GM19438 (cell line): ENCODE measurements at regions not wholly inside any gene's neighbourhood (a gene's known extent, or its start where the extent isn't known, plus 50 kb on each side); places are given as distances from the start of the nearest gene placed in this dataset.
"Not testable (repeated sequence)": the region's sequence is repeated elsewhere in the genome, so short reads cannot be mapped to it uniquely, and the experiment has no call there.

Experiments
- ATAC-seq: cut with Tn5 transposase; IDR thresholded peaks from one replicate; pipeline ENCODE4 v1.9.1; 2021; ENCODE audit warnings: low read depth; ENCODE audit not compliant: unreplicated experiment

DNA sequence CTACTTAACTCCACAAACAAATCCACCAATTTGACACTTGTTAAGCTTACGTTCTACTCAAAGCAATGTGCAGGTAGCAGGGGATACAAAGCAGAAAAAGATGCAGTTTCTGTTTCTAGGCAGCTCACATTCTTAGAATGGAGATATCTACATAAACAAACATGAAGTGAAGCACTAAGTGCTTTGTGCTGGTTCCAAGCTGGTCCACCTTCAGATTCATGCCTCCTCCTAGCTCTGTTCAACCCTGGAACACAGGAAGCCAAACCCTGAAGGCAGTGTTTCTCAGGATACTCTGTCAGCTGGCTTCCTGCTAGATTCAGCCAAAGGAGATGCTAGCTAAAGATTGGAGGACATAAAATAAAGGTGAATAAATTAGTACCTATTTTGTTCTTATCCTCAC lies 55.3 kb upstream of the NOL4 start:
- no peak for ATAC-seq

DNA sequence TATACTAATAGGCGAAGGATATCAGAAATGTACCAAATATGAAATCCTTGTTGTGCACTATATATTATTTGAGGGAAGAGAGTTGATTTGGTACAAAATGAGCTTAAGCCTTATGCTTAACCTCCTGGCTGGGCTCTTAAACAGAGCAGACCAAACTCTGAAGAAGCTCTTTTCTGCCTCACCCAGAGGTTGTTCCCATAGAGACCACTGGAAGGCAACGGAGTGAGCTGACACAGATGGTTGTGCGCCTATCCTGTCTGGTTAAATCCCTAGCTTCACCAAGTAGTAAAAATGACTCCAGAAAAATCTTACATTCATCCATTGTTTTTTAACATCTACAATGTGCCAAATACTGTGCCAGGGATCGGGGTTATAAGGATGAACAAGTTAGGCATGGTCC lies 55.9 kb upstream of the NOL4 start:
- ATAC-seq: no peak

DNA sequence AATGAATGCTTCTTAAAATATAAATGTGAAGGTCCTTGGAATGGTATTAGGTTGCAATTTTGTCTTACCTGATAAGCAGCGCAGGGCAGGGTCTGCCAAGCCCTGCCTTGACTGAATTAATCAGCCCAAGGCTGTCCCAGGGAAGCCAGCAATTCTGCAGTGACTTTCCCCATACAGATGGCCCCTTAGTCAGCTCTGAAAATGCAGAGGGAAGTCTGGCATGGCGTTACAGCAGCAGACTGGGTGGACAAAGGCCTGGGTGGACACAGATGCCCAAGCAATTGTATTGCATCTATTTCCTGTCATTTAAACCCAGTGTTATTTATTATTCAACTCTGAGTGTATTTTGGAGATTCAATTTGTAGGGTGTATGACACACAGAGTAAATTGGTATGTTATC lies 56.6 kb upstream of the NOL4 start:
- ATAC-seq: no peak

DNA sequence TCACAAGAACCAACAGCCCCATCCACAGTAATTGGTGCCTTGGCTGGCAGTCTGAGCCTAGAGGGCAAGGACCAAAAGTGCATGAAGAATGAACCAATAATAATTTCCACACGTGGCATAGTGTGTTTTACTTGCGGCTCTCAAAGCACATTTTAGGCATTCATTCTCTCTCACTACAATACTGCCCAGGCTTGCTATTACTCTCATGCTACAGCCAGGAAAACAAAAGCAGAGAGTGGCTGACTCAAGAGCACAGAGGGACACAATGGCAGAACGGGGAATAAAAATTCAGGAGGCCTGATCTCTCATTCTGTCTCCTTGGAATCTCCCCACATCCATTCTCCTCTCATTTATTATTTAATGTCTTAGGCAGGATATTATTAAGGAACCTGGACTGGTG lies 57.0 kb upstream of the NOL4 start:
- no peak for ATAC-seq

DNA sequence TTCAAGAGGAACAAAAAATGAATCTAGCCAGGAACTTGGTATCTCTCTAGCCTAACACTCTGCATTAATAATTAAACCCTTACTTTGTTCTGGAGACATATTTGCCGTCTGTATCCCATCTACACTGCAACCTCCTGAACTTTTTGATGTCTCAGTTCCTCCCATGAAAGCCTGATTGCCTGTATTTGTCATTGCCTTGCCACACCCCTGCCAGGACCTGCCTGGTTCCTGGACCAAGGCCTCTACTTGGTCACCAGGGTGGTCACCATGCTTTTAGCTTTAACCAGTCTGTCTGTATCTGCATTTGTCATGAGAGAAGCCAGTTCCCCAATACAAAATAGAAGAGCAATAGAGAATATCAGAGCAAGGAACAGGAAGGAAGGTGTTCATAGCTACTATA lies 58.8 kb upstream of the NOL4 start:
- ATAC-seq: no peak

DNA sequence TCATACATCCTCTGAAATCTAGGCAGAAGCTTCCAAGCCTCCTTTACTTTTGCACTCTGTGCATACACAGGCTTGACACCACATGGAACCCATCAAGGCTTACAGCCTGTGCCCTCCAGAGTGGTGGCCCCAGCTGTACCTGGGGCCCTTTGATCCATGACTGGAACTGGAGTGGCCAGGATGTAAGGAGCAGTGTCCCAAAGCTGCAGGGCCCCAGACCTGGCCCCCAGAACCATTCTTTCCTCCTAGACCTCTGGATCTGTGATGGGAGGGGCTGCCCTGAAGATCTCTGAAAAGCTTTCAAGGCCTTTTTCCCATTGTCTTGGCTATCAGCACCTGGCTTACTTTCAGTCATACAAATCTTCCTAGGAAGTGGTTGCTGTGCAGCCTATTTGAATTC lies 63.1 kb upstream of the NOL4 start:
- ATAC-seq: no peak

DNA sequence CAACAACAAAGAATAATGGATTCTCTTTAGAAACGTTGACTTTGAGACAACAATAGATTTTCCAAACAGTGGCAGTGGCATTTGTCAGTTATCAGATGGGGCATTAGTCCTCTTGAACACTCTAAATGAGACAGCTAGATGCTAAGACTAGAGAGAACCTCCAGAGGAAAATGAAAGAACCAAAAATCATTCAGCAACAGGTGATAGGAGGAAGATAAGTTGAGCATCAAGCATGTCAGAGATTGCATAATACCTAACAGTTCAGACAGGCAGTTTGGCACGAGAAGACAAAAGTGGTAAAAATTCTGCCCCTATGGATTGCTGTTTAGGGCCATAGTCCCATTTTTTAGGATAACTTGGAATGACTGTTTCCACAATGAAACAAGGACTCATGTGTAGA lies 67.9 kb upstream of the NOL4 start:
- ATAC-seq: no peak

DNA sequence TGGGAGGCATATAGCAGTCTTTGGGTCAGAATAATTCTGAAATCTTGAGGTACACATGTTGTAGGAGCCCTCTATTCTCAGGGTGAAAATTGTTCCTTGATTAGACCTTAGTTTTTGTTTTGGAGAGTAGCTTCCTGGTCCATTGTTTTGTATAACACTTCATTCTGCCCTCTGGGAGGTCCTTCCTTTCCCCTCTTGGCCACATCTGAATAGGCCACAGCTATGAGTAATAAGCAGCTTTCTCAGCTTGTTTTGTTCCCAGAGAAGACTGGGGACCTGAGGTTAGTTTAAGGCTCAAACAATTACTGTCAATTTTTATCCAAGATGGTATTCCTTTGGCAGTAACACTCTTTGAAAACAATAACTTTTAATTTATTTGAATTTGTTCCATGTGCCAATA lies 72.6 kb upstream of the NOL4 start:
- no peak for ATAC-seq

DNA sequence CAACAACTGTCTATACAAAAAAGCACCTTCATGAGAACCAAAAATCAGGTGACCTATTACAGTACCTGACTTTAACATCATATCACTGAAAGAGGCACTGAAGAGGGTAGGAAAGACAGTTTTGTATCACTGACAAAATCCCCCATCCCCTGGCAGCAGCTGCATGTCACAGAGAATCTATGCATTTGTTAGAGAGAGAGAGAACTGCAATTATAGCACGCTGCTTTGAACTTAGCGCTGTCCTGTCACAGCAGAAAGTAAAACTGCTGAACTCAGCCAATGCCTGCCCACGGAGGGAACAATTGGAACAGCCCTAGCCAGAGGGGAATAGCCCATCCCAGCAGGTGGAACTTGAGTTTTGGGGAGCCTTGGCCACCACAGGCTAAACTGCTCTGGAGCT lies 75.1 kb upstream of the NOL4 start:
- no peak for ATAC-seq

DNA sequence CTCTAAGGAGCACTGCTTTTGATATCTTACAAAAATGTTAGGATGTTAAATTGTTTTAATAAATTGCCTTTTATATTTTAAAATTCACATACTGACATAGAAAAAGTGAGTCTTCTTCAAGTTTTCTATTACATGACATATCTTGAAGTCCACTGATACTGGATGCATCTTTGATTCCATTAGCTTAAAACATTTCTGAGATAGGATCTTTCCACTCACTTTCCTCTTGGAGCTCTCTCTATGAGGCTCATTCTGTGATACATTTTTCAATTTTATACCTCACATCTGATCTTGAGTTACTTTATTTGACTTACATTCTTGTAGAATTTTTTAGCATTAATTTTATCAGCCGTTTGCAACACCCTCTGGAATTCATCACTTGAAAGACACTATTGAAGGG lies 86.8 kb upstream of the NOL4 start:
- ATAC-seq: no peak

DNA sequence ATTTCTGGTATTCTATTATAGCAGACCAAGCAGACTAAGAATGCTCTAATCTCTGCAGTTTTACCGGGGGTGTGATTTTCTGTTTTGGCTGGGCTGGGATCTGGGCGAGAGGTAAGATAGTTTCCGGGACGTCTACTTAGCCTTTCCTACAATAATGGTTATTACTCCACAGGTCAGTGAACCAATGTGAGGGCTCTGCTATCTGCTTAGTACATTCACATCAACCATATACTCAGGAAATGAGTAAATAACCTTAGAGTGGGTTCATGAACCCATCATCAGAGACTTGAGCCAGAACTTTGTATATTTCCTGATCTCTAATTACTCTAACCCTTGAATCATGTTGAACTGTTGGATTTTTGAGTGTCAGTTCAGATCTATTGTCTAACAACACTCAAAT lies 90.1 kb upstream of the NOL4 start:
- ATAC-seq: no peak

DNA sequence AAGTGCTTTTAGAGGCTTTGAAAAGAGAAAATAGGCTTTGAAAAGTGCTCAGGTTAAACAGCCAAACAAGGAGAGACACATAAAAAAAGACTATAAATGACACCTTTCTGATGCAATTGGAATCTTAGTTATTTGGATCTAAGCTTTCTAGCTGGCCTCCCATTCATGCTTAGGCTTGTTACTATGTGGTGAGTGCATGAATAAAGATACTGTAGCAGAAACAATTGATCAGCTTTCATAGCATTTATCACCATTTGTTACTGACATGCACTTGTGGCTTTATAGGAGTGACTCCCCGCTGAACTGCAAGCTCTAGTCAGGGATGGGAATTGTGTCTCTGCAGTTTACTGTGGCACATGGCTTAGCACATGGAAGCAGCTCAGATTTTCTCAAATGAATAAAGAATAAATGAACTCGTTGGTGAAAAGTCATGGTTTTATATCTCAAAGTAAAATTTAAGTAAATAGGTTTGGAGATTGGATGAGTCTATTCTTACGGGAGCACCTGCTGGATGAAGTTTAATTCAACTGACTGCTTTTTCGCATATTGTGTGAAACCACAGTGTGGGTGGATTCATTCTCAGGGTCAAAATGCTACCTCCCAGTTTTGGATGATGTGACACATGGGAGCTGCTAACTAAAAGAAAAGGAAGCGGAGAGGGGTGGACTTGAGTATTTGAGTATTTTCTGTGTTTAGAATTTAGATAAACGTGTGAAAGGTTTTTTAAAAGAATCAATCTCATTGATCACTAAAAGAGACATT lies 91.1 kb upstream of the NOL4 start:
- ATAC-seq: no peak

DNA sequence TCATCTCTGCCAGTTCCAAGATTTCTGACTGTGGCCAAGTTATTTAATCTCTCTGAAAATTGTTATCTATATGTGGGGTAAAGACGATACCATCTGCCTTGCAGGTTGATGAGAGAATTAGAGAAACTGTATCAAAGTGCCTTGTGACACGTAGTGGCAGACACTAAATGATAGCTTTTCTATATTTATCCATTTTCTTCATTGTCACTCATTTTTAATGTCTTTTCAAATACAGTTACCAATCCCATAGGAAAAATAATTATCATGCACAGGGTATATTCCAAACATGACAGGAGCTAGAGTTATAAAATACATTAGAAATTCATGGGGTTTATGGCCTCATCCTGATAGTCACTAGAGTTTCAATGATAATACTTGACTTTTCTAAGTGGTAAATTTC lies 95.6 kb upstream of the NOL4 start:
- ATAC-seq: no peak

DNA sequence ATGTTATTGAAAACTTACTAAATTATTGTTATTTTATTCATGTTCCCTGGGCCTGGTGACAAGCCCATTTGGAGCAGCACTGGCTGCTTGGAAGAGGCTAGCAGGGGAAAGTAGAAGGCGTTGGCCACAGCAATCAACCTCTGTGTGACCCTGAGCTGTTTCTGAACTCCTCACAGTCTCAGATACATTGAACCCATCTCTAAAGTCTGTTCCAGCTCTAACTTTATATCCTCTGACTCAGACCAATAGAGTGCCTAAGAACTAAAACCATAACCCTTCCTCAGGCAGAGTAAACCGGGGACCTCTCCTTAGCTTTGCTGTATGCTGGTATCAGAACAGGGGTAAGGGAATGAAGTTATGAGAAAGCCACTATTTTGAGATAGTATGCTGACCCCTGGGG lies 96.4 kb upstream of the NOL4 start:
- peak; percentile 66 for ATAC-seq

DNA sequence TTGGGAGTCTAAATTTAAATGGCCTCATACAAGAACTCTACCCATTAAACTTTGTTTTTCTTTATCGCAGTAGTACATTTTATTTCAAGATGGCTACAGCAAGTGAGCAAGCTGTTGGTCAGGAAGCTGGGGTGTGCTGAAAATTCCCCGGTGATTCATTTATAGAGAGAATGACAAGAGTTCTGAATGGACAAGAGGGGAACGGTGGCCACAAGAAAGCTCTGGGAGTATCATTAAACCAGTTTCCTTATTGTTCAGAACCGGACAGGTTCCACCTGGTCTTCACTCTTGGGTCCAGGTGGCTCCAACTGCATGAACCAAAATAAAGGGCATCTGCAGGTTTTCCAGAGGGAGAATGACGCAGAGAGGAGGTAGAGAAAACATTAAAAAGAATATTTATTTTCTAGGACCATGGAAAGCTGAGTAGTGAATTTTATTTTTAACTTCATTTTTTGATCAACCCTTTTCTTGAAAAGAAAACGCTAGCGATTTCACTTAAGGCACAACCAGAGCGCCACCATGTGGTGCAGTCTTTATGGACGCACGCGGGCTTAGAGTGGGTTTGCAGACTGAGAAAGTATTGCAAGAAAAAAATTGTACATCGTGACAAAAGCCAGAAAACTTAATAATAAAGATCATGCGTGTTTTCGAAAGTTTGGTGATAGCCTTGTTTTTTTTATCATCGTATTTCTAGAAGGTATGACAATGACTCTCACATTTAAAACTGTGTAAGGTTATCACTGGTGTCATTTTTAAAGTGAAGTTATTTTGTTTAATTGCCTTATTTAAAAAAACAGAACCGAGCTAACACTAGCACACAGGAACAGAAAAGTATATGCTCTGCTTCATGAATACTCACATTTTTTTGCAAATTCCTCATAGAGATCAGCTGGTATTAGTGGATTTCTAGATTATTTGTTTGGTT lies 97.9 kb upstream of the NOL4 start:
- peak; percentile 56 for ATAC-seq

DNA sequence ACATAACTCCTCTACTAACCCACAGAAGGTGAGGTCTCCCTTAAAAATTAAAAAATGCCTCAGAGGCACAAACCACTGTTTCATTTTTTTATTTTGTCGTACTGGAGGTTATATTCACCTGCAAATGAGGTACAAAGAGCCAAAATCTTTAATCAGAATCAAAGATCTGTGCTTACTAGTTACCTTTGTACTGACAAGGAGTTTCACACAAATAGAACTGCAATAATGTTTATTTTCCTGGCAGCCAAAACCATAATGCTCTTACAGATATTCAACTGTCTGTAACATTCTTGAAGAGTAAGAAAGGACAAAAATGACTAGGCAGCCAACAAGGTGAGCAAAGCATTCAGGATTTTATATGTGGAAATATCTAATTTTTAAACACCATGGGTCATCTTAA lies 105.1 kb upstream of the NOL4 start:
- no peak for ATAC-seq

DNA sequence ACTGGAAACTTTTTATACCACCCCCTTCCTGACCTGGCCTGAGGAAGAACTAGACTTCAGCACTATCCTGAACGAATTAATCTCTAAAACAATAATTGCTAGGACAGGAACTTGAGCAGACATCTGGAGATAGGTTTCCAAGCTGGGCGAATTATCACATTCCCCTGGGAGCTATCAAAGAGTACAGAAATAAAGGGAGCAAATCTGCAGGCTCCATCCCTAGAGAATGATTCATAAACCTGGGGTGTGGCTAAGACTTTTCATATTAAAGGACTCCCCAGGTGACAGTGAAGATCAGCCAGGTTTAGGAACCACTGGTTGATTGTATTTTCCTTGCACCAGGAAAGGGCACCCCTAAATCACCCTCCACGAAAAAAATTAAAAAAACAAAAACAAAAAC lies 105.6 kb upstream of the NOL4 start:
- ATAC-seq: no peak

DNA sequence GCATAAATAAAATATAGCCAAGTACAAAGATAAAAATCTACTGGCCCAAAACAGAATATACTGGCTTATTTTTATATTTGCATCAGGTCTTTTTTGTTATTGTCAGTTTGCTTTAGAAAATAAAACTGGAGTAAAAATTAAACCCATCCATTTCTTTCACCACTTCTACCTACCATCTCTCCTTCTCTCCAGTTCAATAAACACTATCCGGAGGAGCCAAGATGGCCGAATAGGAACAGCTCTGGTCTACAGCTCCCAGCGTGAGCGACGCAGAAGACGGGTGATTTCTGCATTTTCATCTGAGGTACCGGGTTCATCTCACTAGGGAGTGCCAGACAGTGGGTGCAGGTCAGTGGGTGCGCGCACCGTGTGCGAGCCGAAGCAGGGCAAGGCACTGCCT lies 106.2 kb upstream of the NOL4 start:
- not testable (repeated sequence) for ATAC-seq

DNA sequence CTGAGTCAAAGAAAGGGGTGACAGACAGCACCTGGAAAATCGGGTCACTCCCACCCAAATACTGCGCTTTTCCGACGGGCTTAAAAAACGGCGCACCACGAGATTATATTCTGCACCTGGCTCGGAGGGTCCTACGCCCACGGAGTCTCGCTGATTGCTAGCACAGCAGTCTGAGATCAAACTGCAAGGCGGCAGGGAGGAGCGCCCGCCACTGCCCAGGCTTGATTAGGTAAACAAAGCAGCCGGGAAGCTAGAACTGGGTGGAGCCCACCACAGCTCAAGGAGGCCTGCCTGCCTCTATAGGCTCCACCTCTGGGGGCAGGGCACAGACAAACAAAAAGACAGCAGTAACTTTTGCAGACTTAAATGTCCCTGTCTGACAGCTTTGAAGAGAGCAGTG lies 106.6 kb upstream of the NOL4 start:
- not testable (repeated sequence) for ATAC-seq

DNA sequence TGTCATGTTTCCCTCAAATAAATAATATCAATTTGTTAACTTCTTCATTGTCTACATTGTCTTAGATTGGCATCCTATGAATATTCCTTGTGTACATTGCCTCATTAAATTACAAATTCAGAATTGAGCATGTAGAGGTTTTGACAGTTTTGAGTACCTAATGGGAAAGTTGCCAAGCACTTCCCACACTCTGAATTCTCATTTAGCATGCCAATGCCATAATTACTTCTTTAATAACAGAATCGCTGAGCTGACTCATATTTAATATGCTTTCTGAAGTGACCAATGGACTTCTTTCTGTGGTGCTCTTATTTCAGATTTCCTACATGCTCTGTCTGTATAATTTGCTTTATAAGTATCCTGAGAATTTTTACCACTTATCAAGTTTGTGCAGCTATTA lies 114.4 kb upstream of the NOL4 start:
- no peak for ATAC-seq

DNA sequence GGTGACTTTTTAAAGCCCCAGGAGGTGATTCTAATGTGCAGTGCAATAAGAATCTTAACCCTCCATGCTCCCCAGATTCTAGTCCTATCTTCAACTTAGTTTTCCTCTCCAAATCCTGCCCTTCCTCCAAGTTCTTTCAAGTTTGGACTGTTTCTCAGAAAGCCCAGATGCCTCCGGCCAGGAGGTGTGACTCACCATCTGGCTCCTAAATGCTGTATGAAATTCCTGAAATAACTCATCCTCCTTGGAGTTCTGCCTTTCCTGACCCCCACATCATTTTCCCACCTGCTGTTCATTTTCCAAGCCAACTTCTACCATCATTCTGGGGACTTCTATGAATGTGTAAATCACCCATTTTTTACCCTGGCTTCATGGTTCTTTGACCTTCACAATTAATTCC lies 118.2 kb upstream of the NOL4 start:
- no peak for ATAC-seq

DNA sequence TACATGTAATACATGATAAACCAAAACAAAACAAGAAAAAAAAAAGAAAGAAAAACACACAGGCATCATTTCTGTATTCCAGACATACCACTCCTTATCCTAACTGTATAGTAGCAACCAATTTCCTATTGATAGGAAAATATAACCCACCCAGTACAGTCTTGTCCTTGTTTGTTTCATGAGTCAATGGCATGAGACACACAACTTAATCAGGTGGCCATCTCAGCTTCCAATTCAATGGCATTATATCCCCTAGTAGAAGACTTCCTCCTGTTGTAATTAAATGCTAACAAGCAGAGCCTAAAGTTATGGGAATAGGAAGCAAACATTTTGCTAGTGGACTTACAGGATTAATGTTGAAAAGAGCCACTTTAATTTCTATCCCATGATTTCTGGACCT lies 121.0 kb upstream of the NOL4 start:
- ATAC-seq: no peak
